Mucosa of rectum (tissue), 2 donors: ENCODE measurements at regions not wholly inside any gene's neighbourhood (a gene's known extent, or its start where the extent isn't known, plus 50 kb on each side); places are given as distances from the start of the nearest gene placed in this dataset.
"Not testable (repeated sequence)": the region's sequence is repeated elsewhere in the genome, so short reads cannot be mapped to it uniquely, and the experiment has no call there.

Source experiments
- H3K27ac ChIP-seq, 2 donors: one replicate each; pipeline ENCODE4 v1.7.0; 2013; ENCODE audit warnings: inconsistent platforms in 2 of 2, low read depth in 2 of 2, low read length in 2 of 2
- H3K27me3 ChIP-seq, 2 donors: one replicate each; pipeline ENCODE4 v1.7.0; 2013; ENCODE audit warnings: low read length in 2 of 2; ENCODE audit not compliant: control insufficient read depth in 2 of 2, insufficient read depth in 2 of 2
- H3K36me3 ChIP-seq, 2 donors: one replicate each; pipeline ENCODE4 v1.7.0; 2013; ENCODE audit warnings: low read length in 2 of 2; ENCODE audit not compliant: control insufficient read depth in 2 of 2, insufficient read depth in 2 of 2
- H3K4me1 ChIP-seq, 2 donors: one replicate each; pipeline ENCODE4 v1.7.0; 2013; ENCODE audit warnings: low read length in 2 of 2, mild to moderate bottlenecking in 1 of 2; ENCODE audit not compliant: control insufficient read depth in 2 of 2, insufficient read depth in 2 of 2
- H3K4me3 ChIP-seq, 2 donors: one replicate each; pipeline ENCODE4 v1.7.0; 2013; ENCODE audit warnings: low read length in 2 of 2
- H3K9ac ChIP-seq, 2 donors: one replicate each; pipeline ENCODE4 v1.7.0; 2013; ENCODE audit warnings: low read length in 2 of 2, low read depth in 1 of 2, mild to moderate bottlenecking in 1 of 2
- H3K9me3 ChIP-seq, 2 donors: one replicate each; pipeline ENCODE4 v1.7.0; 2013; ENCODE audit warnings: low read length in 2 of 2; ENCODE audit not compliant: control insufficient read depth in 2 of 2
- donor health status: healthy.
- donor health status: Normal muscosa, but diverticular disease.

GRCh38 chr3:28050885-28051284, 190.5 kb upstream of the CMC1 start:
- H3K9ac ChIP-seq, result no peak overlapping the region
- H3K9me3 ChIP-seq, result no peaks in the 10 kb centered on the region
- H3K4me1 ChIP-seq, result peaks cover 0 to 3% of the 10 kb centered on the region in 2 donors
- no peak overlapping the region for H3K27ac ChIP-seq
- no peak overlapping the region for H3K4me3 ChIP-seq
- no peaks in the 10 kb centered on the region for H3K27me3 ChIP-seq
- H3K36me3 ChIP-seq, result no peaks in the 10 kb centered on the region

- Histone ChIP-seq H3K9ac (no peak overlapping the region), H3K27me3 (no peaks in the 10 kb centered on the region), H3K4me1 (peaks cover 0 to 3% of the 10 kb centered on the region in 2 donors), H3K27ac (no peak overlapping the region), H3K4me3 (no peak overlapping the region), H3K9me3 (no peaks in the 10 kb centered on the region), H3K36me3 (no peaks in the 10 kb centered on the region)
Measured at GRCh38 chr3:28053759-28054158, 187.7 kb upstream of the CMC1 start.

GRCh38 chr3:28056806-28057205, 184.6 kb upstream of the CMC1 start:
- no peak overlapping the region for H3K4me3 ChIP-seq
- H3K27ac ChIP-seq, result no peak overlapping the region
- no peaks in the 10 kb centered on the region for H3K9me3 ChIP-seq
- no peaks in the 10 kb centered on the region for H3K4me1 ChIP-seq
- no peaks in the 10 kb centered on the region for H3K36me3 ChIP-seq
- no peak overlapping the region for H3K9ac ChIP-seq
- no peaks in the 10 kb centered on the region for H3K27me3 ChIP-seq

GRCh38 chr3:28057539-28057938, 183.9 kb upstream of the CMC1 start:
- Histone ChIP-seq H3K4me1 (no peaks in the 10 kb centered on the region), H3K9me3 (no peaks in the 10 kb centered on the region), H3K27me3 (no peaks in the 10 kb centered on the region), H3K9ac (no peak overlapping the region), H3K27ac (no peak overlapping the region), H3K4me3 (no peak overlapping the region), H3K36me3 (no peaks in the 10 kb centered on the region)

- not testable (repeated sequence) for H3K27ac ChIP-seq, H3K9me3 ChIP-seq, H3K9ac ChIP-seq, H3K4me1 ChIP-seq, H3K36me3 ChIP-seq, H3K4me3 ChIP-seq, H3K27me3 ChIP-seq
Measured at GRCh38 chr3:28059199-28059598, 182.2 kb upstream of the CMC1 start.

- Histone ChIP-seq H3K27ac (no peak overlapping the region), H3K4me1 (peaks cover 5 to 8% of the 10 kb centered on the region in 2 donors), H3K27me3 (no peaks in the 10 kb centered on the region), H3K9ac (no peak overlapping the region), H3K9me3 (no peaks in the 10 kb centered on the region), H3K36me3 (no peaks in the 10 kb centered on the region), H3K4me3 (no peak overlapping the region)
Measured at GRCh38 chr3:28066020-28066419, 175.4 kb upstream of the CMC1 start.

- Histone ChIP-seq H3K27ac (no peak overlapping the region), H3K9me3 (no peaks in the 10 kb centered on the region), H3K27me3 (no peaks in the 10 kb centered on the region), H3K4me3 (no peak overlapping the region), H3K4me1 (peaks cover 5 to 8% of the 10 kb centered on the region in 2 donors), H3K36me3 (no peaks in the 10 kb centered on the region), H3K9ac (no peak overlapping the region)
Measured at GRCh38 chr3:28067014-28067413, 174.4 kb upstream of the CMC1 start.

GRCh38 chr3:28068342-28068741, 173.1 kb upstream of the CMC1 start:
- peaks cover 5 to 8% of the 10 kb centered on the region in 2 donors for H3K4me1 ChIP-seq
- H3K9ac ChIP-seq, result peak overlapping the region in 1 of 2 donors; percentile 1
- H3K27me3 ChIP-seq, result no peaks in the 10 kb centered on the region
- peak overlapping the region; percentile 38 to 42 for H3K27ac ChIP-seq
- peak overlapping the region; percentile 34 to 40 for H3K4me3 ChIP-seq
- H3K9me3 ChIP-seq, result no peaks in the 10 kb centered on the region
- H3K36me3 ChIP-seq, result no peaks in the 10 kb centered on the region

- H3K4me1 ChIP-seq, result peaks cover 5 to 8% of the 10 kb centered on the region in 2 donors
- no peaks in the 10 kb centered on the region for H3K27me3 ChIP-seq
- no peak overlapping the region for H3K9ac ChIP-seq
- H3K36me3 ChIP-seq, result no peaks in the 10 kb centered on the region
- H3K27ac ChIP-seq, result no peak overlapping the region
- H3K9me3 ChIP-seq, result no peaks in the 10 kb centered on the region
- H3K4me3 ChIP-seq, result no peak overlapping the region
Measured at GRCh38 chr3:28069438-28069837, 172.0 kb upstream of the CMC1 start.

GRCh38 chr3:28076246-28076645, 165.2 kb upstream of the CMC1 start:
- H3K9me3 ChIP-seq, result no peaks in the 10 kb centered on the region
- H3K27ac ChIP-seq, result no peak overlapping the region
- no peak overlapping the region for H3K4me3 ChIP-seq
- no peaks in the 10 kb centered on the region for H3K27me3 ChIP-seq
- no peaks in the 10 kb centered on the region for H3K36me3 ChIP-seq
- H3K4me1 ChIP-seq, result no peaks in the 10 kb centered on the region
- no peak overlapping the region for H3K9ac ChIP-seq

- Histone ChIP-seq H3K27me3 (no peaks in the 10 kb centered on the region), H3K9ac (no peak overlapping the region), H3K4me1 (no peaks in the 10 kb centered on the region), H3K27ac (no peak overlapping the region), H3K9me3 (no peaks in the 10 kb centered on the region), H3K4me3 (no peak overlapping the region), H3K36me3 (no peaks in the 10 kb centered on the region)
Measured at GRCh38 chr3:28077572-28077971, 163.8 kb upstream of the CMC1 start.
